NB4 (cell line): ENCODE measurements at regions not wholly inside any gene's neighbourhood (a gene's known extent, or its start where the extent isn't known, plus 50 kb on each side); places are given as distances from the start of the nearest gene placed in this dataset.

Source experiments
- MYC ChIP-seq: IDR thresholded peaks from 2 replicates; pipeline ENCODE4 v1.6.1; 2011; ENCODE audit warnings: low read depth, low read length
- POLR2A ChIP-seq: IDR thresholded peaks from 2 replicates; pipeline ENCODE4 v1.6.1; 2011; ENCODE audit warnings: mild to moderate bottlenecking; ENCODE audit not compliant: insufficient read length; ENCODE audit errors: extremely low read depth
- TF ChIP-seq, protein P1 (sequence below): IDR thresholded peaks from one replicate; pipeline ENCODE4 v1.5.1; 2012; ENCODE audit warnings: low read depth, low read length
- TF ChIP-seq, protein P2 (sequence below): IDR thresholded peaks from 2 replicates; pipeline ENCODE4 v1.6.1; 2011; ENCODE audit warnings: low read depth, low read length

DNA sequence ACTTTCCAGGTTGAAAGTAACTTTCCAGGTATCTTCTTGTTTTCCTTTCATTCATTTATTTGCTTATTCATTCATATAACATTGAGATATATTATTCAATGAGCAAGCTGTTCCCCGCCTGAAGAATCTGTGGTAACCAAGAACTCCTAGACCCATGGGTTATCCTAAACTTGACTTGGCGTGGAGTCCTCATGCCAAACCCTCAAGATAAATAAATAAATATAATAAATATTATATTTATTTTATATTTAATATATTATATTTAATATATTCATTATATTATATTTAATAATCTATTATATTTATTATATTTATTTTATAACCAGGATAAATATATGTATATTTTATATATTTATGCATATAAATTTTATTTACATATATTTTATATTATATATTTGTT lies 674.8 kb downstream of the SUCLG1 start:
- TF ChIP-seq, protein P1, sequence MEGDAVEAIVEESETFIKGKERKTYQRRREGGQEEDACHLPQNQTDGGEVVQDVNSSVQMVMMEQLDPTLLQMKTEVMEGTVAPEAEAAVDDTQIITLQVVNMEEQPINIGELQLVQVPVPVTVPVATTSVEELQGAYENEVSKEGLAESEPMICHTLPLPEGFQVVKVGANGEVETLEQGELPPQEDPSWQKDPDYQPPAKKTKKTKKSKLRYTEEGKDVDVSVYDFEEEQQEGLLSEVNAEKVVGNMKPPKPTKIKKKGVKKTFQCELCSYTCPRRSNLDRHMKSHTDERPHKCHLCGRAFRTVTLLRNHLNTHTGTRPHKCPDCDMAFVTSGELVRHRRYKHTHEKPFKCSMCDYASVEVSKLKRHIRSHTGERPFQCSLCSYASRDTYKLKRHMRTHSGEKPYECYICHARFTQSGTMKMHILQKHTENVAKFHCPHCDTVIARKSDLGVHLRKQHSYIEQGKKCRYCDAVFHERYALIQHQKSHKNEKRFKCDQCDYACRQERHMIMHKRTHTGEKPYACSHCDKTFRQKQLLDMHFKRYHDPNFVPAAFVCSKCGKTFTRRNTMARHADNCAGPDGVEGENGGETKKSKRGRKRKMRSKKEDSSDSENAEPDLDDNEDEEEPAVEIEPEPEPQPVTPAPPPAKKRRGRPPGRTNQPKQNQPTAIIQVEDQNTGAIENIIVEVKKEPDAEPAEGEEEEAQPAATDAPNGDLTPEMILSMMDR = no peak
- TF ChIP-seq POLR2A (no peak), MYC (no peak)
- TF ChIP-seq, protein P2, sequence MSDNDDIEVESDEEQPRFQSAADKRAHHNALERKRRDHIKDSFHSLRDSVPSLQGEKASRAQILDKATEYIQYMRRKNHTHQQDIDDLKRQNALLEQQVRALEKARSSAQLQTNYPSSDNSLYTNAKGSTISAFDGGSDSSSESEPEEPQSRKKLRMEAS = no peak
